Upper lobe of left lung (tissue), 4 donors: ENCODE measurements at regions not wholly inside any gene's neighbourhood (a gene's known extent, or its start where the extent isn't known, plus 50 kb on each side); places are given as distances from the start of the nearest gene placed in this dataset.

Experiments
- CTCF ChIP-seq, 6 experiments: fragments of 450-650 bp in 4 of 6; fragments of 200-600 bp in 2 of 6; sonication (generic) in 2 of 6; IDR thresholded peaks; one replicate each; pipeline ENCODE4 v1.5.1; 2016 to 2019; ENCODE audit warnings: antibody characterized with exemption in 6 of 6
- POLR2A ChIP-seq, 4 donors: fragments of 450-650 bp; IDR thresholded peaks; one replicate each; pipeline ENCODE4 v1.5.1; 2016 to 2017; ENCODE audit warnings: antibody characterized with exemption in 4 of 4, mild to moderate bottlenecking in 2 of 4

GRCh38 chr12:13368431-13368830, 171.9 kb downstream of the EMP1 start:
- TF ChIP-seq CTCF (IDR thresholded peaks at IDR 0.05) (no peak), POLR2A (IDR thresholded peaks at IDR 0.05) (no peak)
